Gastrocnemius medialis (tissue), 4 donors: ENCODE measurements at regions not wholly inside any gene's neighbourhood (a gene's known extent, or its start where the extent isn't known, plus 50 kb on each side); places are given as distances from the start of the nearest gene placed in this dataset.

Experiments
- POLR2A ChIP-seq, 2 donors: fragments of 450-650 bp; IDR thresholded peaks; one replicate each; pipeline ENCODE4 v1.6.1; 2017; ENCODE audit warnings: antibody characterized with exemption in 2 of 2, mild to moderate bottlenecking in 2 of 2, moderate library complexity in 2 of 2
- TF ChIP-seq, protein P1 (sequence below), 5 experiments: fragments of 450-650 bp in 3 of 5; fragments of 200-600 bp in 2 of 5; sonication (generic) in 2 of 5; IDR thresholded peaks in 4 of 5; conservative IDR thresholded peaks in 1 of 5; 1 replicate in 4 of 5; 2 replicates in 1 of 5; pipeline ENCODE4 v1.5.1; 2016 to 2019; ENCODE audit warnings: antibody characterized with exemption in 5 of 5, mild to moderate bottlenecking in 3 of 5, moderate library complexity in 3 of 5

DNA sequence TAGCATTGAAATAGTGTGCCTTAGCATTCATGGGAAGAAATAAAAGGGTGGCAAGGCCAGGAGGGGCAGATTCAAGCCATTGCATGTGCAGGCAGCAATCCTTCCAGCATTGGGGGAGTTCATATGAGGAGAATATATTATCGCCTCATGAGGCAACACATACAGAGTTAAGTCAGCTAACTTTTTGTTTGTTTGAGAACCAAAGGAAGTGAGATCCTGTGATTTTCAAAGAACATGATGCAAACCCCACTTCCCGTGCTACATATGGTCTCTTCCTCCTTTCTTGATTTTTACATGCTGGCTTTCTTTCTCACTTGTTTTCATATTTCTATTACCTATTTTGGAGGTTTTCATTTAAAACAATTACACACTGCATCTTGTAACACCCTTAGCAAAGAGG, 579.7 kb upstream of the ARID1B start:
- no peak for TF ChIP-seq POLR2A (IDR thresholded peaks at IDR 0.05)
- TF ChIP-seq, protein P1, sequence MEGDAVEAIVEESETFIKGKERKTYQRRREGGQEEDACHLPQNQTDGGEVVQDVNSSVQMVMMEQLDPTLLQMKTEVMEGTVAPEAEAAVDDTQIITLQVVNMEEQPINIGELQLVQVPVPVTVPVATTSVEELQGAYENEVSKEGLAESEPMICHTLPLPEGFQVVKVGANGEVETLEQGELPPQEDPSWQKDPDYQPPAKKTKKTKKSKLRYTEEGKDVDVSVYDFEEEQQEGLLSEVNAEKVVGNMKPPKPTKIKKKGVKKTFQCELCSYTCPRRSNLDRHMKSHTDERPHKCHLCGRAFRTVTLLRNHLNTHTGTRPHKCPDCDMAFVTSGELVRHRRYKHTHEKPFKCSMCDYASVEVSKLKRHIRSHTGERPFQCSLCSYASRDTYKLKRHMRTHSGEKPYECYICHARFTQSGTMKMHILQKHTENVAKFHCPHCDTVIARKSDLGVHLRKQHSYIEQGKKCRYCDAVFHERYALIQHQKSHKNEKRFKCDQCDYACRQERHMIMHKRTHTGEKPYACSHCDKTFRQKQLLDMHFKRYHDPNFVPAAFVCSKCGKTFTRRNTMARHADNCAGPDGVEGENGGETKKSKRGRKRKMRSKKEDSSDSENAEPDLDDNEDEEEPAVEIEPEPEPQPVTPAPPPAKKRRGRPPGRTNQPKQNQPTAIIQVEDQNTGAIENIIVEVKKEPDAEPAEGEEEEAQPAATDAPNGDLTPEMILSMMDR (IDR thresholded peaks at IDR 0.05 in 4 of 5, conservative IDR thresholded peaks at IDR 0.05 in 1 of 5): no peak
